H1 (cell line): ENCODE measurements at regions not wholly inside any gene's neighbourhood (a gene's known extent, or its start where the extent isn't known, plus 50 kb on each side); places are given as distances from the start of the nearest gene placed in this dataset.

ENCODE experiments used
- CTCF ChIA-PET: fragments of 300-600 bp; sonication (Branson Sonifier 250); formaldehyde crosslinking; loops from one replicate; lab custom pipeline; 2021; ENCODE audit not compliant: partially characterized antibody; lab: Charles Lee
- POLR2A ChIA-PET: fragments of 300-600 bp; sonication (Branson Sonifier 250); formaldehyde crosslinking; loops from one replicate; lab custom pipeline; 2021; ENCODE audit warnings: inconsistent platforms; ENCODE audit not compliant: partially characterized antibody; lab: Charles Lee
- DNase-seq, 2 experiments: peaks; one replicate each; pipeline versions ENCODE4 v3.0.0 to v3.0.0-alpha.2; 2010 to 2022; ENCODE audit warnings: low spot score in 2 of 2, low read depth in 1 of 2, mixed read lengths in 1 of 2
- FAIRE-seq: peaks from 2 replicates; lab custom pipeline; 2011; peaks lifted over from hg19 to GRCh38; lab: Jason Lieb, UNC
- H2AFZ ChIP-seq: 2 replicates; pipeline ENCODE4 v1.8.1; 2012; ENCODE audit warnings: low read length, inconsistent platforms
- H2AK5ac ChIP-seq: 2 replicates; pipeline ENCODE4 v1.6.1; 2013; ENCODE audit warnings: low read depth, low read length
- H2BK120ac ChIP-seq: replicated peaks from 2 replicates; pipeline ENCODE3; 2013; ENCODE audit warnings: low read depth, low read length, inconsistent platforms
- H2BK12ac ChIP-seq: 2 replicates; pipeline ENCODE4 v1.6.1; 2013; ENCODE audit warnings: low read depth, low read length
- H2BK15ac ChIP-seq: 2 replicates; pipeline ENCODE4 v1.6.1; 2013; ENCODE audit warnings: low read length
- H2BK20ac ChIP-seq: 2 replicates; pipeline ENCODE4 v1.6.1; 2013; ENCODE audit warnings: low read length
- H2BK5ac ChIP-seq: 2 replicates; pipeline ENCODE4 v1.6.1; 2013; ENCODE audit warnings: low read depth, low read length
- H3K14ac ChIP-seq: 2 replicates; pipeline ENCODE4 v1.6.1; 2013; ENCODE audit warnings: inconsistent platforms; ENCODE audit not compliant: insufficient read length
- H3K18ac ChIP-seq: 2 replicates; pipeline ENCODE4 v1.6.1; 2013; ENCODE audit warnings: low read length; ENCODE audit errors: extremely low read depth
- H3K23ac ChIP-seq: 2 replicates; pipeline ENCODE4 v1.6.1; 2013; ENCODE audit warnings: inconsistent platforms; ENCODE audit not compliant: insufficient read length
- H3K23me2 ChIP-seq: 2 replicates; pipeline ENCODE4 v1.6.1; 2013; ENCODE audit warnings: low read depth, low read length
- H3K27ac ChIP-seq: 2 replicates; pipeline ENCODE4 v1.6.1; 2011; ENCODE audit warnings: low read depth, low read length, inconsistent platforms
- H3K27me3 ChIP-seq, 4 experiments: replicated peaks in 1 of 4; 1 replicate in 1 of 4; 2 replicates in 3 of 4; pipeline versions ENCODE4 v1.6.1 to v1.8.1; 2011 to 2013; ENCODE audit warnings: low read length in 3 of 4, mild to moderate bottlenecking in 3 of 4, inconsistent platforms in 2 of 4, mixed read lengths in 2 of 4, moderate library complexity in 1 of 4; ENCODE audit not compliant: control insufficient read depth in 3 of 4, insufficient read depth in 3 of 4; ENCODE audit errors: extremely low read depth in 1 of 4
- H3K36me3 ChIP-seq, 4 experiments: 2 replicates each; pipeline versions ENCODE4 v1.6.1 to v1.8.1; 2011 to 2013; ENCODE audit warnings: mild to moderate bottlenecking in 4 of 4, low read length in 3 of 4, moderate library complexity in 2 of 4, control low read depth in 1 of 4, inconsistent platforms in 1 of 4; ENCODE audit not compliant: insufficient read depth in 4 of 4, control insufficient read depth in 2 of 4
- H3K4ac ChIP-seq: replicated peaks from 2 replicates; pipeline ENCODE3; 2013; ENCODE audit warnings: low read length, low read depth, mixed read lengths, inconsistent platforms; ENCODE audit not compliant: insufficient read length
- H3K4me1 ChIP-seq, 4 experiments: replicated peaks in 1 of 4; 1 replicate in 1 of 4; 2 replicates in 3 of 4; pipeline versions ENCODE4 v1.6.1 to v1.8.1; 2011 to 2013; ENCODE audit warnings: low read length in 3 of 4, inconsistent platforms in 2 of 4, mixed read lengths in 1 of 4; ENCODE audit not compliant: insufficient read depth in 4 of 4, control insufficient read depth in 3 of 4
- H3K4me2 ChIP-seq, 2 experiments: 2 replicates each; pipeline versions ENCODE4 v1.6.1 to v1.8.1; 2011 to 2013; ENCODE audit warnings: low read depth in 2 of 2, low read length in 2 of 2, control low read depth in 1 of 2, inconsistent platforms in 1 of 2, mild to moderate bottlenecking in 1 of 2; ENCODE audit not compliant: insufficient read depth in 1 of 2
- H3K4me3 ChIP-seq, 4 experiments: fragments of 200-600, 300-600 bp in 1 of 4; sonication (generic), shearing (Covaris generic), sonication (Bioruptor Twin) in 1 of 4; 2 replicates each; pipeline versions ENCODE4 v1.5.1 to v1.8.1; 2011 to 2016; ENCODE audit warnings: low read length in 4 of 4, low read depth in 3 of 4, control low read depth in 2 of 4, inconsistent platforms in 2 of 4, mild to moderate bottlenecking in 2 of 4, mixed read lengths in 1 of 4, moderate library complexity in 1 of 4; ENCODE audit not compliant: insufficient read depth in 2 of 4; ENCODE audit errors: extremely low read depth in 1 of 4
- H3K56ac ChIP-seq: replicated peaks from 2 replicates; pipeline ENCODE3; 2013; ENCODE audit warnings: low read depth, mild to moderate bottlenecking, mixed read lengths, low read length, inconsistent platforms; ENCODE audit not compliant: insufficient read length
- H3K79me1 ChIP-seq: 2 replicates; pipeline ENCODE4 v1.6.1; 2013; ENCODE audit warnings: low read depth, low read length, control low read depth
- H3K79me2 ChIP-seq, 2 experiments: 2 replicates each; pipeline versions ENCODE4 v1.6.1 to v1.8.1; 2012 to 2013; ENCODE audit warnings: low read length in 2 of 2, mild to moderate bottlenecking in 2 of 2, inconsistent platforms in 1 of 2; ENCODE audit not compliant: insufficient read depth in 2 of 2, control insufficient read depth in 1 of 2
- H3K9ac ChIP-seq, 4 experiments: replicated peaks in 1 of 4; 1 replicate in 1 of 4; 2 replicates in 3 of 4; pipeline versions ENCODE4 v1.6.1 to v1.8.1; 2011 to 2013; ENCODE audit warnings: low read depth in 3 of 4, low read length in 3 of 4, control low read depth in 2 of 4, mild to moderate bottlenecking in 2 of 4, moderate library complexity in 2 of 4, inconsistent platforms in 1 of 4; ENCODE audit errors: extremely low read depth in 1 of 4
- H3K9me3 ChIP-seq, 2 experiments: 2 replicates each; pipeline versions ENCODE4 v1.6.1 to v1.8.1; 2012 to 2013; ENCODE audit warnings: mild to moderate bottlenecking in 2 of 2, moderate library complexity in 2 of 2, control low read depth in 1 of 2, inconsistent platforms in 1 of 2, low read depth in 1 of 2, low read length in 1 of 2, mixed read lengths in 1 of 2; ENCODE audit not compliant: insufficient read depth in 2 of 2
- H4K20me1 ChIP-seq, 2 experiments: replicated peaks in 1 of 2; 2 replicates each; pipeline versions ENCODE3 to v1.8.1; 2011 to 2013; ENCODE audit warnings: inconsistent platforms in 2 of 2, low read length in 2 of 2, mild to moderate bottlenecking in 1 of 2; ENCODE audit not compliant: insufficient read depth in 2 of 2, control insufficient read depth in 1 of 2
- H4K5ac ChIP-seq: 2 replicates; pipeline ENCODE4 v1.6.1; 2013; ENCODE audit warnings: low read length, low read depth, mixed read lengths, inconsistent platforms; ENCODE audit not compliant: insufficient read length
- H4K8ac ChIP-seq: 2 replicates; pipeline ENCODE4 v1.8.0; 2013; ENCODE audit warnings: mild to moderate bottlenecking, moderate library complexity, low read length, inconsistent platforms; ENCODE audit not compliant: insufficient read depth; ENCODE audit errors: extremely low read depth
- H4K91ac ChIP-seq: replicated peaks from 2 replicates; pipeline ENCODE3; 2013; ENCODE audit warnings: low read length, mixed read lengths, inconsistent platforms; ENCODE audit not compliant: insufficient read length
- BCL11A ChIP-seq, 2 experiments: IDR thresholded peaks; one replicate each; pipeline ENCODE4 v1.6.1; 2011; ENCODE audit warnings: low read depth in 2 of 2, low read length in 2 of 2, mild to moderate bottlenecking in 2 of 2
- CBX5 ChIP-seq: fragments of 300-800, 300-1000 bp; sonication (generic); IDR thresholded peaks from 2 replicates; pipeline ENCODE4 v1.7.1; 2016; ENCODE audit warnings: antibody characterized with exemption, low read length, low read depth
- CHD2 ChIP-seq: IDR thresholded peaks from 2 replicates; pipeline ENCODE4 v1.6.1; 2012; ENCODE audit warnings: low read length, improper control_type of control experiment
- GABPA ChIP-seq: IDR thresholded peaks from 2 replicates; pipeline ENCODE4 v1.6.1; 2011; ENCODE audit warnings: mild to moderate bottlenecking, low read length, moderate library complexity, borderline replicate concordance; ENCODE audit not compliant: insufficient read depth
- GTF2F1 ChIP-seq: IDR thresholded peaks from 2 replicates; pipeline ENCODE4 v1.6.1; 2012; ENCODE audit warnings: low read depth, low read length, improper control_type of control experiment, borderline replicate concordance
- KDM4A ChIP-seq: IDR thresholded peaks from one replicate; pipeline ENCODE4 v1.7.1; 2012; ENCODE audit warnings: low read depth, mild to moderate bottlenecking, moderate library complexity, low read length, inconsistent platforms; ENCODE audit not compliant: severe bottlenecking
- KDM5A ChIP-seq: fragments of 200-600 bp; IDR thresholded peaks from 2 replicates; pipeline ENCODE4 v1.7.1; 2012; ENCODE audit warnings: mild to moderate bottlenecking, low read length, inconsistent platforms, mixed read lengths
- POLR2AphosphoS5 ChIP-seq: IDR thresholded peaks from 2 replicates; pipeline ENCODE4 v1.6.1; 2011; ENCODE audit warnings: low read depth, low read length
- POU5F1 ChIP-seq: IDR thresholded peaks from 2 replicates; pipeline ENCODE4 v1.6.1; 2011; ENCODE audit warnings: low read depth, mild to moderate bottlenecking, low read length, moderate library complexity
- SAP30 ChIP-seq: fragments of 300-600 bp; sonication (generic); IDR thresholded peaks from 2 replicates; pipeline ENCODE4 v1.7.1; 2012; ENCODE audit warnings: low read length, moderate library complexity, mild to moderate bottlenecking, inconsistent platforms; ENCODE audit not compliant: insufficient read depth, insufficient replicate concordance
- TEAD4 ChIP-seq: IDR thresholded peaks from 2 replicates; pipeline ENCODE4 v1.6.1; 2012; ENCODE audit warnings: low read depth, low read length, inconsistent platforms, mixed read lengths
- WGBS, 2 experiments: shearing (Covaris generic) in 1 of 2; methylation state at CpG; one replicate each; pipeline versions ENCODE4 v1.1.6 to v1.1.7; 2013 to 2015; ENCODE audit warnings: low lambda C conversion rate in 2 of 2, mixed read lengths in 2 of 2, inconsistent platforms in 1 of 2, low coverage in 1 of 2, missing lambda C conversion rate in 1 of 2; ENCODE audit not compliant: insufficient replicate concordance in 2 of 2, insufficient coverage in 1 of 2, insufficient read length in 1 of 2; ENCODE audit errors: extremely low coverage in 1 of 2, missing lambda C conversion rate in 1 of 2; 5-methylcytosine and 5-hydroxymethylcytosine counted together

- H3K9me3 ChIP-seq: no peaks in the 10 kb centered on the region
- H2AFZ ChIP-seq: 0 out of 2 replicates have a peak overlapping the region, but pooled peaks have one; percentile 8
- no peak for FAIRE-seq
- H2BK120ac ChIP-seq: no peak overlapping the region
- no peak overlapping the region for H3K27ac ChIP-seq
- POLR2A ChIA-PET: interaction anchor here (0.6 kb wide), 1 partner anchor 1075 kb away, joined by 4 read pairs; no protein-coding TSS in a partner anchor
- no peaks in the 10 kb centered on the region for H4K20me1 ChIP-seq
- H3K36me3 ChIP-seq: no peaks in the 10 kb centered on the region
- no peak overlapping the region for H3K14ac ChIP-seq
- H3K18ac ChIP-seq: no peak overlapping the region
- no peaks in the 10 kb centered on the region for H3K79me2 ChIP-seq
- no peak overlapping the region for H2AK5ac ChIP-seq
- no peak overlapping the region for H4K8ac ChIP-seq
- no peak for DNase-seq
- no peak overlapping the region for H3K4ac ChIP-seq
- H3K56ac ChIP-seq: no peak overlapping the region
- WGBS, 2 experiments: 87% methylated on average over 3 of the region's 3 CpGs; no CpG with 5 or more reads in 1 of the 2 experiments
- no peak overlapping the region; a peak in 1 of 8 replicates for H3K4me3 ChIP-seq
- H2BK5ac ChIP-seq: no peak overlapping the region
- H3K4me2 ChIP-seq: no peak overlapping the region
- H4K91ac ChIP-seq: no peak overlapping the region
- no peak overlapping the region for H3K9ac ChIP-seq
- no peaks in the 10 kb centered on the region for H3K79me1 ChIP-seq
- H2BK12ac ChIP-seq: no peak overlapping the region
- H3K23ac ChIP-seq: no peak overlapping the region
- CTCF ChIA-PET: interaction anchor here (0.6 to 0.9 kb wide), 4 partner anchors 10 to 201 kb away, joined by 3 to 4 read pairs (median 3); no protein-coding TSS in a partner anchor
- H3K4me1 ChIP-seq: peaks cover 0 to 7% (median 3%) of the 10 kb centered on the region in 4 experiments; a peak in 3 of 7 replicates
- H2BK15ac ChIP-seq: no peak overlapping the region
- 0 out of 2 replicates have a peak overlapping the region, but pooled peaks have one; percentile 44 for H2BK20ac ChIP-seq
- no peaks in the 10 kb centered on the region for H3K27me3 ChIP-seq
- no peaks in the 10 kb centered on the region for H3K23me2 ChIP-seq
- H4K5ac ChIP-seq: no peak overlapping the region
- TF ChIP-seq GTF2F1 (no peak), POLR2AphosphoS5 (no peak), CBX5 (no peak), SAP30 (no peak), BCL11A (IDR thresholded peaks at IDR 0.05; ENCODE audit: low read depth in 2 of 2, low read length in 2 of 2) (no peak), KDM5A (no peak), GABPA (no peak), POU5F1 (no peak), TEAD4 (no peak), CHD2 (no peak), KDM4A (no peak)
Measured at GRCh38 chr1:96978444-96978843, 256.9 kb downstream of the PTBP2 start.
